Amniotic epithelial cell (primary cell): ENCODE measurements at regions not wholly inside any gene's neighbourhood (a gene's known extent, or its start where the extent isn't known, plus 50 kb on each side); places are given as distances from the start of the nearest gene placed in this dataset.
"Not testable (repeated sequence)": the region's sequence is repeated elsewhere in the genome, so short reads cannot be mapped to it uniquely, and the experiment has no call there.

Experiments used
- DNase-seq: peaks from one replicate; pipeline ENCODE4 v3.0.0-alpha.2; 2010; ENCODE audit warnings: low read depth

DNA sequence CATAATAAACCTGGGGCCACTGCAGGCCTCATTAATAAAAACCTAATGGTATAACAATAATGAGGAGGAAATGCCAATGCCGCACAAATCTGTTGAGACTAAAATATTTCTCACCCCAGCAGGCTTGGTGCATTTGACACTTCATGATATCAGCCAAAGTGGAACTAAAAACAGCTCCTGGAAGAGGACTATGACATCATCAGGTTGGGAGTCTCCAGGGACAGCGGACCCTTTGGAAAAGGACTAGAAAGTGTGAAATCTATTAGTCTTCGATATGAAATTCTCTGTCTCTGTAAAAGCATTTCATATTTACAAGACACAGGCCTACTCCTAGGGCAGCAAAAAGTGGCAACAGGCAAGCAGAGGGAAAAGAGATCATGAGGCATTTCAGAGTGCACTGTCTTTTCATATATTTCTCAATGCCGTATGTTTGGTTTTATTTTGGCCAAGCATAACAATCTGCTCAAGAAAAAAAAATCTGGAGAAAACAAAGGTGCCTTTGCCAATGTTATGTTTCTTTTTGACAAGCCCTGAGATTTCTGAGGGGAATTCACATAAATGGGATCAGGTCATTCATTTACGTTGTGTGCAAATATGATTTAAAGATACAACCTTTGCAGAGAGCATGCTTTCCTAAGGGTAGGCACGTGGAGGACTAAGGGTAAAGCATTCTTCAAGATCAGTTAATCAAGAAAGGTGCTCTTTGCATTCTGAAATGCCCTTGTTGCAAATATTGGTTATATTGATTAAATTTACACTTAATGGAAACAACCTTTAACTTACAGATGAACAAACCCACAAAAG lies 580.9 kb upstream of the TMEFF2 start:
- DNase-seq, result no peak

DNA sequence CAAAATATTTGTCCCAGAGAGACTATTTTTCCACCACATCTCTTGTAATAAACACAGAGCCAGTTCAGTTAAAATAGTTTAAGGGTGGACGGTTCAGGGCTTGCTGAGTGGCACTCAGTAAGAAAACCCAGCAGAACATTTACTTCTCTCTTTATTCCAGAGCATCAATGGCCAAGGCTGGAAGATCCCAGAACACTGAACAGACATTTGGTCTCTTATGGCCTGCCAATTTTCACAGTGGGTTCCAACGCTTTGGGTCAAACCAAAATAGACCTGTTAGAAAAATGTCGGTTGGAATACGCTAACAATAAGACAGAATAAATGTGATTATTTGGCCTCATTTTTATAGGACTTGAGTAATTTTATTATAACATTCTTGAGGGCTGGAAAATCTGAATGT lies 580.3 kb upstream of the TMEFF2 start:
- no peak for DNase-seq

DNA sequence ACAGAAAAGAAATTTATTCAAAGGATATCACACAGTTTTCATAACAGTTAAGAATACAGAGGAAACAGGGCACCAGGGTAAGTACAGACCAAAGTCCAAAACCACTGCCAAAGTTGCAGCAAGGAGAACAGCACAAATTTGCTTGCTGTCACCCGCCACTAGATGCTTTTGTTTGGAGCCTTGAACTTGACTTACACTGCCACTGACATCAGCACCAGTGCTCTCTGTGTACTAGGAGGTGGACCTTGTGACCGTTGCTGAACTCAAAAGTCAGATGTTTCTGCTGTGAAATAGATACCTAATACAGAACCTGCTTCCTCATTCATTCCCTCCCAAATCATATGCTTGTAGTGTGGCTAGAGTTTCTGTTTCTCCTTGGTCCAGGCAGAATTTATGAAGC lies 578.3 kb upstream of the TMEFF2 start:
- DNase-seq, result no peak

DNA sequence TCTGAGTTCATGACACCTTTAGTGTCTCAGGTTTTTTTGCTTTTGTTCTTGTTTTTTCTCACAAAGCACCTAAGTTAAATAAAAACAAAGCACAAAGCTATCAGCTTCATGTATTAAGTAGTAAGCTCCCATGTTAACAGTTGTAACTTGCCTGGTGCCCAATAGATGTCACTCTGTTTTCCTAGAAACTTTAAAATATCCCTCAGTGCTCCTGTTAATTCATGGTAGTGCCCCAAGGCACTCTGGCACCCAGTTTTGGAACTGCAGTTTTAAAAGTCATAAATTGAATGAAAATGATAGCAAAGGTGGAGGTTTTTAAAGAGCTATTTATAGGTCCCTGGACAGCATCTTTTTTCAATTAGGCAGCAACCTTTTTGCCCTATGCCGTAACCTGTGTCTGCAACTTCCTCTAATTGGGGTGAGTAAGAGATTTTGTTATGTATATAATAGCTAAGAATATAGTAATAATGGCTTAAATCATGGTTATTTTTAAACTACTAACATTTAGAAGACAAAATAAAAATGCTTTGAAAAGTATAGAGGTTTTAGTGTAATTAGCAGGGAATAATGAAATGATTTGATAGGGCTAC lies 555.0 kb upstream of the TMEFF2 start:
- no peak for DNase-seq

DNA sequence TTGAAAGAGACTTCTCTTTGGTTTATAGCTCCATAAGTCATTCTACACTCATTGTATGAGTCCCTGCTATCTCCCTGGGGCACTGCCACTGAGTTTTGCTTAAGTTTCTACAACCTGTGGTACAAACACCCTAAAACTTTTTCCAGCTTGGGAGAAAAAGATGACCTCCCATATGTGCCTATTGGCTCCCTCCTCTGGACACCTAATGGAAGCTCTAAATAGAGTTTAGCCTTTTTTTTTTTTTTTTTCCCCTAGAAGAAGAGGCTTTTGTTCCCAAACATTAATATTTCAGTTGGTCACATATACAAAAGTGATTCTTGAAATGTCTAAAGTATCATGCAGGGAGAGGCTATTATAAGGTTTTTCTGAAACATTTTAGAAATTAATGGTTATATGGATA lies 547.2 kb upstream of the TMEFF2 start:
- no peak for DNase-seq

DNA sequence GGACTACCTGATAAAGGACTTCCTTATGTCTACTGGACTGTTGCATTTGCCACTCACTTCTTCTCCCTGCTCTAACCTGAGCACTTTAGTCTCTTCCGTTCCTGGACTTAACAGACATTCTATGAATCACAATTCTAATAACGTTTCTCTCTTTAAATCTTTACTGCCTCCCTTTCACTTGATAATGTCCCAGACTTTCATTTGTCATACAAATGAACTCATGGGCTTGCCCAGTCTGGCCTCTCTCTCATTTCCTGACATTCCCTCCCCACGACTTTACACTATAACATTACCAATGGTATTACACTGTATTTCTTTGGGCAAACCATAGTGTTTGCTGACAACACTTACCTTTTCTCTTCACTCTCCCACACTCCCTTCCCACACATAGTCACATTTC lies 540.7 kb upstream of the TMEFF2 start:
- no peak for DNase-seq

DNA sequence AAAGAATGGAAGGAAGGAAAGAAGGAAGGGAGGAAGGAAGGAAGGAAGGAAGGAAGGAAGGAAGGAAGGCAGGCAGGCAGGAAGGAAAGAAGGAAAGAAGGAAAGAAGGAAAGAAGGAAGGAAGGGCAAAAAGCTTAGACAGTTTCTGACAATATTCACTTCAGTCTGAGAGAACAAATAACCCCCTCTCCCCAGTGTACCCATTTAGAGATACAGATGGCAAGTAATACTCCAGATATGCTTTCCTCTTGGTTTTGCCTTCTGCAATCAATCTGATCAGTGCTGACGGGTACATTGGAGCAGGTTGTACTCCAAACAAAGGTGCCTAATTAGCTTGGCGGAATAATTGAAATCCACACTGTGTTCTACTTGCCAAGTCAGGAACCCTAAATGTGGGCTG lies 534.6 kb upstream of the TMEFF2 start:
- no peak for DNase-seq

DNA sequence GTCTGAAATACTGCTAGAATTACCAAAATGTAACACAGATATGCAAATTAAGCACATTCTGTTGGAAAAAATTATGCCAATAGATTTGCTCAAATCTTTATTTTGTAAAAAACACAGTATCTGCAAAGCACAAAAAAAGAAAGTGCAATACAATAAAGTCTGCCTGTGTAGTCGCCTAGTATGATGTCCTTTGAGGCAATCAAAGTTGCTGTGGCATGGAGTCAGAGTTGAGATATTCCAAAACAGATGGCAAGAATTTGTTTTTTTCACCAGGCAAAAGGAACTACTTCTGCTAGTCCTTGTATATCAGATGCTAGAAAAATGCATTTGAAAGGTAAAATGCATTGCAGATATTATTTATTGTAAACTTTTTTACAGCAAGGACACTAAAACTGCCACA lies 531.3 kb upstream of the TMEFF2 start:
- no peak for DNase-seq

DNA sequence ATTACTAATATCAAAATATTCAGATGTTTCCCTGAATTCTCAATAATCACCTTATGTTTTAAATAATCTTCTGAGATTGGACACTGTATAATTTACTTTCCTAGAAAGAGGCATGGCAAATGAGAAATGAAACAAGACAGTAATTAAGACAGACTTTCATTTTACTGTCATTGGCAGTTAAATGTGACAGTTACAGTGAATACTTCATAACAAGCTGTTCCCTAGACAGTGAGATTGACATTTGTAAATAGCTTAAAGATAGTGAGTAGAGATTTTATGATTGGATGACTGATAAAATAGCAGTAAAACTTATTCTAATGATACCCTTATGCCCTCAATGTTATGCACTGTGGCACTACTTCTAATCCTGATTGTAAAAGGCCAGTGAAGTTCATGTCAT lies 524.9 kb upstream of the TMEFF2 start:
- no peak for DNase-seq

DNA sequence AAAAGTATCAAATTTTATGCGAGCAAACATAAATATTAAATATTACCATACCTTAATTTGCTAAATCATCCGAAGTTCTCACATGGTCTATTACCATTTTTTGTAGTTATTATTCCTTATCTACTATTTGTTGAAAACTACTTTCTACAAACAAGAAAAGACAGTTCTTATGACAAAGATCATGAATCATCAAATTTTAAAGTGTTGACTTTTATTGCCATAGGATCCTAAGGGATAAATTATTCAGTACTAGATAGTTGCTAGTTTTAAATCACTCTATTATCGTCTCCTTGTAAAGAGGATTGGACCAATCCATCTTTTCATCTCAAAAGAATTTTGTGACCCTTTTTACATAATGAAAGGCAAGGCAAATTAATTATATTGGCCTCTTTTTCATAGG lies 523.6 kb upstream of the TMEFF2 start:
- DNase-seq, result no peak

DNA sequence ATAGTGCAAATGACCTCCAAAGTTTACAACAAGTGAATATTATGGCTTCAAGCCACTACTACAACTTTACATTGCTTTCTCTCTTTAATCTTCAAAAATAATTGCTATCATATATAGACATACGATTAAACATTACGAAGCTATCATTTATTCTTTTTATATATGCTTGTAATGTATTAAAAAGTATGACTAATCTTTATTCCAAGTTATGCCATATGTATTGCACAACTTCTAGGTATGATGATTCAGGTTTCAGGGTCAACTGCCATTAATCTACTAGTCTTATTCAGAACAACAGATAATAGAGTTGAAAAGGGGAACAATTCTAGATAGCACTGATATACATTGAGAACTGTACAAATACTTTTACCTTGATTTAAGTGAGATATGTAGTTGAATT lies 506.2 kb upstream of the TMEFF2 start:
- no peak for DNase-seq

DNA sequence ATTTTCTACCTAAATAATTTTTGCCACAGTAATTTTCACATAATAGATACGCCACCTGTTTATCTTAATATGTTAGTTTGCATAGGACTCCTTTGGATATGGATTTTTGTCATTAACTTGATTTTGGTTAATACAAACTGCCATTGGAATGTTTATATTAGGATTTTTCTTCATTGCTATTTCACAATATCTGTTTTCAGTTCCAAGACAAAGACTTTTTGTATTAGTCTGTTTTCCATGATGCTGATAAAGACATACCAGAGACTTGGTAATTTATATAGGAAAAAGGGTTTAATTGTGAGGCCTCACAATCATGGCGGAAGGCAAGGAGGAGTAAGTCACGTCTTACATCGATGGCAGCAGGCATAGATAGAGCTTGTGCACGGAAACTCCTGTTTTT lies 503.1 kb upstream of the TMEFF2 start:
- no peak for DNase-seq

DNA sequence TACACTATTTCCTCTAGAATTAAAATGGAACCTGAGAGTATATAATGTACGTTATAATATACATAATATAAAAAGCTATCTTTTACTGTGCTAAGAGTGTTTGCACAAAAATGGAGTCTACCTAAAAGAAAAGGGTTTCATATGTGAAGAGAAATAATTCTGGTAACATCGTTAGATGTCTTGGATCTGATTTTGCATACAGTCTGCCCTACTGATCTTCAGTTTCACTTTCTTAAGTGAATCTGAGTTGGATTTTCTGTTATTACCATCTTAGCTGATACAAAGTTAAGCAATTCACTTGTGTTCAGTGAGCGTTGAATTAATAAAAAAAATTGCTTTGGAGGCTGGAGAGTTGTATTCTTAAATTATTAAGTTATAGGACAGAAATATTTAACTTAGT lies 502.1 kb upstream of the TMEFF2 start:
- no peak for DNase-seq

DNA sequence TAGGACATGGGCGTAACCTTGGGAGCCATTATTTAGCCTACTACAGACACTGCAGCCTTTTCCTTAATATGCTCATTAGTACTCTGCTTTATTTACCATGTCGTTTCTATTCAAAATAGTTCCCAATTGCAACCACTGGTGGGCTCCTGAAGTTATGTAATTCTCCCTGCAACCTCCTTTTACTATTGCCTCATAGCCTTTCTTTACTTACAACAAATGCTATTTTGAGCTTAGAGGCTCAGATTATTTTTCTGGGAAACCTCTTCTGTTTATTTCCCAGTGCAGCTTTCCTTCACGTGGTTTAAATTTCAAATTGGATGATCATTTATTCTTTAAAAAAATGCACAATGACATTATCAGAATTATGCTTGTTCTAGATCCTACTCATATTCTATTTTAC lies 492.3 kb upstream of the TMEFF2 start:
- DNase-seq, result no peak

DNA sequence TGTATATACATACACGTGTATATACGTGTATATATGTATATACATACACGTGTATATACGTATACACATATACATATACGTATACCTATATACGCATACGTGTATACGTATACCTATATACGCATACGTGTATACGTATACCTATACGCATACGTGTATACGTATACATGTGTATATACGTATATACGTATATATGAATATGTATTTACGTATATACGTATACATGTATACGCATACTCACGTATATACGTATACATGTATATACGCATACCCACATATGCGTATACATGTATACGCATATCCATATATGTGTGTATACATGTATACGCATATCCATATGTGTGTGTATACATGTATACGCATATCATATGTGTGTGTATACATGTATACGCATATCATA lies 487.8 kb upstream of the TMEFF2 start:
- DNase-seq, result not testable (repeated sequence)

DNA sequence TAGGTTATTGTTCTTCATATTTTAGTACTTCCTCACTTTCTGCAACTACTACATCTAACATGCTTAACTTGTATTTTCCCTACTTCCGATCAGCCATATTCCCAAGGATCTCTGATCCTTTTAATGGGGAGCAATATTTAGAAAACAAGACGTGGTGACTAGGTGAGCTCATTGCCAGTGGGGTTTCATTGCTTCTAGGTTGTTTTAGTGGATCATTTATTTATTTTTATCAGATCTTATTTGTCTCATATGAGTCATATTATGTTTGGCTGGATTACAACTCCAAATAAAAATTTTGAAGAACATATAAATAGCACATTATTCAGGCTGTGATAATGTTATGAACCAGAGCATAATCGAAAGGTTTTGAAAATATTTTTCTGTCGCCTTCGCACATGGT lies 480.9 kb upstream of the TMEFF2 start:
- DNase-seq, result no peak

DNA sequence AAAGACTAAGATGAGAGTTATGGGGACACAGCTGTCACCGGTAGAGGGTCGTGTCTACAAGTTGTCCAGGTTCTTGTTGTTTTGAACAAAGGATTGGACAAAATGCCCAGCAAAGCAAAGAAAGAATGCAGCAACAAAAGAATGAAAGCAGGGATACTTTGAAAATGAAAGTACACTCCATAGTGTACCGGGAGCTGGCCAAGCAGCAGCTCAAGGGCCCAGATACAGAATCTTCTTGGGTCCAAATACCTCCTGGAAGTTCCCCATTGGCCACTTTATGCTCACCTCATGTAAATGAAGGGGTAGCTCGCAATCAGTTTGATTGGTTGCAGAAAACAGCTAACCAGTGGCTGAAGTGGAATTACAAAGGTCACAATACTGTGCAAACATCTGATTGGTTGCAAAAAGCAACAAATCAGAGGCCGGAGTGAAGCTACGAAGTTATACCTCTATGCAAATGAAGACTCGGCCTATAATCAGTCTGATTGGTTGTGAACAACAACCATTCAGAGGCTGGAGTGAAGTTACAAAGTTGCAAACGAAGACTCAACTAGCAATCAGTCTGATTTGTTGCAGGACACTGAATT lies 474.9 kb upstream of the TMEFF2 start:
- DNase-seq, result no peak

DNA sequence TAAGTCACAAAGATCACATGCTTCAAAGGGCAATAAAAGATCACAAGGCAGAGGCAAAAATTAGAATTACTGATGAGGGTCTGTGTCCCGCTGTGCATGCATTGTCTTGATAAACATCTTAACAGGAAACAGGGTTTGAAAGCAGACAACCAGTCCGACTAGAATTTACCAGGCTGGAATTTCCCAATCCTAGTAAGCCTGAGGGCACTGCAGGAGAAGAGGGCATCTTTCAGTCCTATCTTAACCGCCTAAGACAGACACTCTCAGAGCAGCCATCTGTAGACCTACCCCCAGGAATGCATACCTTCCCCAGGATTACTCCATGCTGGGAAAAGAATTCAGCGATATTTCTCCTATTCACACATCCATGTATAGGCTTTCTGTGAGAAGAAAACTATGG lies 465.8 kb upstream of the TMEFF2 start:
- not testable (repeated sequence) for DNase-seq

DNA sequence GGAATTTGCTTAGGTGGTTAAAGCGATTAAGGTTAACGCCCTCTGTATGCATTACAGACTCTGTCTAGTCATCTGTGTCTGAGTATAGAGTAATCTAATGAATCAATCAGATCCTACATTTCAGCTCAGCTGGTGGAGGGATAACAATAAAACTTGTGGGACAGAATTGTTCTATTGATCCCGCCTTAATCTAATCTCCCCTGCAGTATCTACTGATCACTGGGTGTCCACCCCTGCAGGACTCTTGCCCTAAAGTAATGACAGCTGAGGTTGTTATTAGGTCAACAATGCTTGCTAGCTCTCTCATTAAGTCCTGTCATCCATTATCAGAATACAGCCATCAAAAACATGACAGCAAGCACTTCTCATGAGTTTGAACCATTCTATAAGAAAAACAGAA lies 462.6 kb upstream of the TMEFF2 start:
- no peak for DNase-seq

DNA sequence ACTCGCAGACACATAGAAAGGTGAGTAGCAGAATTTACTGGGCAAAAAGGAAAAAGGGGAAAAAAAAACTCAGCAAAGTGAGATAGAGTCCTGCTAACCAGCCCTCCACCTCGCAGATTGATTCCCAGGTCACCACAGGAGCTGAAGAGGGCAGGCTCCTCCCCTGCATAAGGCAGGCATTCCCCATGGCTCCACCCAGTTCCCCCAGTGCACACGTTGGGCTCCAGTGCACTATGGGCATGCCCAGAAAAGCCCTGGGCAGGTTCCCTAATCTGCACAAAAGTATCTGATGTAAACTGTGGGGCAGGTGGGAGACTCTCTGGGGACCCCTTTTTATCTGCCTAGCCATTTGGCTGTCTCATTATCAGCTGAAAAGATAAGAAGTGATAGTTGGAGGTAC lies 461.2 kb upstream of the TMEFF2 start:
- DNase-seq, result no peak

DNA sequence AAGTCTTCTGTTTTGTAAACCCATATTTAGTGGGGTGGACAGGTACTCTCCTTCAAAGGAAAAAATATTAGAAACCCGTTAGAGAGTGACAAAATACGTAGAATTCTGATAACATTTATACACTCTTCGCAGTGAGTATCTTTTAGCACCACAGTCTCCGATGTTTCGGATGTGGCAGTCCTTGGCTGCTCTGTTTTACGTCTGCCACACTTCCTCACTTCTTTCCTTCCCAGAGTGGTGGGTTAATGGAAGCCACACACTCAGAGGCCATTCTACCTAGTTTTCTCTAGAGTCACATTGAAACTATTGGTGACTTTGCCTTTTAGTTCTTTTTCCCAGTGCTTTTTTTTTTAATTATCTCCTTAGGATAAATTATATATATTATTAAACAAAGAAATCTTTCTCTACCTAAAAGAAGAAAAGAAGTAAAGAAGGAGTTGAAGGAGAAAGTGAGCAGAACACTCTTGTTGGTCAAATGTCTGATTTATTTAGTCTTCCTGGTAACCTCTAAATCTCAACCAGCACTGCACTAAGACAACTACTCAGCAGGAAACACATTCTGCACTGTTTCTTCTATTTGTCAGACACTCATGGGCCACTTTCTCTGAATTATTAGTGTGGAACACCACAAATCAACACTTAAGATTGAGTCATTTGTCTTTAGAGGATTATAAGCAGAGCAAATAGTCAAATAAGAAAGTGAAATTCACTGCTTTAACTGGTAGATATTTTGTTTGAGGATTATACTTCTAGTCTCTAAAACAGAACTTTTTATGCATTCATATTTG lies 451.3 kb upstream of the TMEFF2 start:
- no peak for DNase-seq

DNA sequence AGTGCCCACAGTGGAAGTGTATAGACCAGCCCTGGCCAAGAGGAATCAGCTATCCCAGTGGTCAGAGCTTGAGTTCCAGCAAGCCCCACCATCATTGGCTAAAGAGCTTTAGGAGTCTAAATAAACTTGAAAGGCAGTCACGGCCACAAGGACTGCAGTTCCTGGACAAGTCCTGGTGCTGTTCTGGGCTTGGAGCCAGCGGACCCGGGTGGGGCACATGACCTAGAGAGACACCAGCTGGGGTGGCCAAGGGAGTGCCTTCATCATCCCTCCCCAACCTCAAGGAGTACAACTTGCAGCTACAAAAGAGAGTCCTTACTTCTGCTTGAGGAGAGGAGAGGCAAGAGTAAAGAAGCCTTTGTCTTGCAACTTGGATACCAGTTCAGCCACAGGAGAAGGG lies 439.8 kb upstream of the TMEFF2 start:
- DNase-seq, result no peak

DNA sequence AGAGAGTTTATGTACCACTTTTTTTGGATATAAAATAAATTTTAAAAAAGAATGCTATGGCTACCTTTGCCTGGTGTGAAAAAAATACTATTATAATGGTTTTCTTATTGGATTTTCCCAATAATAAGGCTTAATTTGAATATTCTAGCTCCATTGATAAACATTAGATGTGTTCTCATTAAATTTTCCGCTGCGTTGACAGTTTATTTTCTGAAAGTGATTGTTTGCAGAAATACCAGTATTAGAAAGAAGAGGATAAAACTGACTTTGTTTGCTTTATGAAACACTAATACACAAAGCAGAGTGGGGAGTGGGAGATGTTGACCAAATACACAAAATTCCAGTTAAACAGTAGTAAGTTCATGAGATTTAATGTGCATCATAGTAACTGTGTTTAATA lies 433.3 kb upstream of the TMEFF2 start:
- no peak for DNase-seq
